ENCODE measurements at regions not wholly inside any gene's neighbourhood (a gene's known extent, or its start where the extent isn't known, plus 50 kb on each side); places are given as distances from the start of the nearest gene placed in this dataset.
A peak's percentile ranks its signal among the peaks of the same experiment; 100 is the strongest.

- Histone ChIP-seq H2AFZ (ENCODE audit: low read depth, low read length) (no peak overlapping the region), H3K4me2 (ENCODE audit: insufficient read depth, low read length) (no peak overlapping the region), H3K36me3 (ENCODE audit: control insufficient read depth, insufficient read depth, low read length) (no peaks in the 10 kb centered on the region), H3K4me1 (replicated peaks in 1 of 2; ENCODE audit: control insufficient read depth in 2 of 2, insufficient read depth in 2 of 2, low read length in 2 of 2) (no peaks in the 10 kb centered on the region), H3K4me3 (no peak overlapping the region), H4K20me1 (replicated peaks; ENCODE audit: control insufficient read depth, insufficient read depth, low read length) (no peaks in the 10 kb centered on the region), H3K9ac (ENCODE audit: insufficient read depth in 1 of 2, low read depth in 2 of 2, low read length in 2 of 2) (no peak overlapping the region), H3K9me3 (replicated peaks; ENCODE audit: control insufficient read depth, insufficient read depth, low read depth, low read length) (no peaks in the 10 kb centered on the region), H3K9me1 (ENCODE audit: control insufficient read depth, insufficient read depth, low read length) (no peaks in the 10 kb centered on the region), H3K79me2 (ENCODE audit: control insufficient read depth, insufficient read depth, low read length) (no peaks in the 10 kb centered on the region), H3K27me3 (ENCODE audit: control insufficient read depth in 2 of 2, insufficient read depth in 2 of 2, low read length in 2 of 2) (no peaks in the 10 kb centered on the region), H3K27ac (ENCODE audit: extremely low read depth, low read depth, low read length) (no peak overlapping the region)
- ATAC-seq (no peak), FAIRE-seq (no peak), DNase-seq (ENCODE audit: extremely low read depth in 1 of 4, low spot score in 3 of 4) (no peak)
- no TSS peak for BruUV-seq (replicated peaks)
- intact Hi-C loops (cut with micrococcal nuclease), result no loop called here
- POLR2A ChIA-PET, result no interaction called here
- 2% methylated on average over 3 of the region's 3 CpGs for WGBS (ENCODE audit: insufficient coverage, low coverage, missing lambda C conversion rate)
- CTCF ChIA-PET (ENCODE audit: low intra/inter-chr PET ratio), result no interaction called here
- TF ChIP-seq ZNF232 (CRISPR knock-in tag; IDR thresholded peaks at IDR 0.05) (no peak), KLF13 (tag; IDR thresholded peaks at IDR 0.05; ENCODE audit: borderline replicate concordance, low read depth) (no peak), CBX1 (IDR thresholded peaks at IDR 0.05; ENCODE audit: low read depth) (no peak), MAX (CRISPR knock-in tag; IDR thresholded peaks at IDR 0.05) (no peak)
- in situ Hi-C loops (cut with MboI), result no loop called here
These were observed 383.3 kb upstream of the PRR16 start for GRCh38 chr5:120080781-120081180.

- Histone ChIP-seq H4K20me1 (replicated peaks; ENCODE audit: control insufficient read depth, insufficient read depth, low read length) (no peaks in the 10 kb centered on the region), H3K27ac (ENCODE audit: extremely low read depth, low read depth, low read length) (no peak overlapping the region), H3K4me3 (no peak overlapping the region), H3K9me1 (ENCODE audit: control insufficient read depth, insufficient read depth, low read length) (no peaks in the 10 kb centered on the region), H2AFZ (ENCODE audit: low read depth, low read length) (no peak overlapping the region), H3K4me2 (ENCODE audit: insufficient read depth, low read length) (no peak overlapping the region), H3K36me3 (ENCODE audit: control insufficient read depth, insufficient read depth, low read length) (no peaks in the 10 kb centered on the region), H3K9me3 (replicated peaks; ENCODE audit: control insufficient read depth, insufficient read depth, low read depth, low read length) (no peaks in the 10 kb centered on the region), H3K9ac (ENCODE audit: insufficient read depth in 1 of 2, low read depth in 2 of 2, low read length in 2 of 2) (no peak overlapping the region), H3K79me2 (ENCODE audit: control insufficient read depth, insufficient read depth, low read length) (no peaks in the 10 kb centered on the region), H3K27me3 (ENCODE audit: control insufficient read depth in 2 of 2, insufficient read depth in 2 of 2, low read length in 2 of 2) (no peaks in the 10 kb centered on the region), H3K4me1 (replicated peaks in 1 of 2; ENCODE audit: control insufficient read depth in 2 of 2, insufficient read depth in 2 of 2, low read length in 2 of 2) (no peaks in the 10 kb centered on the region)
- in situ Hi-C loops (cut with MboI), result no loop called here
- intact Hi-C loops (cut with micrococcal nuclease), result no loop called here
- CTCF ChIA-PET (ENCODE audit: low intra/inter-chr PET ratio), result no interaction called here
- no peak for ATAC-seq
- POLR2A ChIA-PET, result no interaction called here
- no peak for DNase-seq (ENCODE audit: extremely low read depth in 1 of 4, low spot score in 3 of 4)
- FAIRE-seq, result no peak
- BruUV-seq (replicated peaks), result no TSS peak
- WGBS (ENCODE audit: insufficient coverage, low coverage, missing lambda C conversion rate), result 5% methylated on average over 3 of the region's 3 CpGs
- TF ChIP-seq MAFK (IDR thresholded peaks at IDR 0.05; ENCODE audit: low read length), result peak; percentile 97
- TF ChIP-seq MXI1 (IDR thresholded peaks at IDR 0.05; ENCODE audit: low read depth, low read length), result no peak
- TF ChIP-seq PHF8 (IDR thresholded peaks at IDR 0.05; ENCODE audit: borderline replicate concordance, low read length), result no peak
- TF ChIP-seq CREB3 (tag; conservative IDR thresholded peaks at IDR 0.05; ENCODE audit: low read depth), result no peak
- no peak for TF ChIP-seq TOE1 (IDR thresholded peaks at IDR 0.05; ENCODE audit: borderline replicate concordance)
- no peak for TF ChIP-seq TOE1 (CRISPR knock-in tag; IDR thresholded peaks at IDR 0.05; ENCODE audit: borderline replicate concordance, low read depth)
- TF ChIP-seq MAFG (tag; conservative IDR thresholded peaks at IDR 0.05), result peak; percentile 86
These were observed 381.6 kb upstream of the PRR16 start for GRCh38 chr5:120082316-120083068.

Measured in K562 (cell line).